Subcutaneous abdominal adipose tissue (tissue), 5 donors: ENCODE measurements at regions not wholly inside any gene's neighbourhood (a gene's known extent, or its start where the extent isn't known, plus 50 kb on each side); places are given as distances from the start of the nearest gene placed in this dataset.

ENCODE experiments used
- H3K27ac ChIP-seq: one replicate; pipeline ENCODE4 v1.7.0; 2013; ENCODE audit warnings: low read depth, mild to moderate bottlenecking, inconsistent platforms, low read length, moderate library complexity
- H3K27me3 ChIP-seq, 5 donors: one replicate each; pipeline ENCODE4 v1.7.0; 2013; ENCODE audit warnings: low read length in 5 of 5, inconsistent platforms in 1 of 5; ENCODE audit not compliant: control insufficient read depth in 5 of 5, insufficient read depth in 4 of 5
- H3K36me3 ChIP-seq, 5 donors: one replicate each; pipeline ENCODE4 v1.7.0; 2013; ENCODE audit warnings: low read length in 5 of 5; ENCODE audit not compliant: control insufficient read depth in 5 of 5, insufficient read depth in 5 of 5
- H3K4me1 ChIP-seq, 5 donors: one replicate each; pipeline ENCODE4 v1.7.0; 2013; ENCODE audit warnings: low read length in 5 of 5, mild to moderate bottlenecking in 3 of 5, moderate library complexity in 1 of 5; ENCODE audit not compliant: control insufficient read depth in 5 of 5, insufficient read depth in 5 of 5
- H3K4me3 ChIP-seq, 5 donors: one replicate each; pipeline ENCODE4 v1.7.0; 2013; ENCODE audit warnings: low read length in 5 of 5, low read depth in 1 of 5
- H3K9ac ChIP-seq, 5 donors: one replicate each; pipeline ENCODE4 v1.7.0; 2013; ENCODE audit warnings: low read length in 5 of 5, mild to moderate bottlenecking in 4 of 5, moderate library complexity in 3 of 5
- H3K9me3 ChIP-seq, 5 donors: one replicate each; pipeline ENCODE4 v1.7.0; 2013; ENCODE audit warnings: low read length in 5 of 5; ENCODE audit not compliant: control insufficient read depth in 5 of 5
- donor health status: healthy.
- donor health status: healthy.
- donor health status: healthy.
- donor health status: healthy.
- donor health status: healthy.

- Histone ChIP-seq H3K27me3 (peaks cover 0 to 5% (median 0%) of the 10 kb centered on the region in 5 donors), H3K27ac (no peak overlapping the region), H3K4me3 (no peak overlapping the region), H3K36me3 (no peaks in the 10 kb centered on the region), H3K4me1 (peaks cover 0 to 3% (median 0%) of the 10 kb centered on the region in 5 donors), H3K9me3 (no peaks in the 10 kb centered on the region), H3K9ac (no peak overlapping the region)
Measured at GRCh38 chr20:40738976-40739375, 49.9 kb upstream of the MAFB start.

GRCh38 chr20:40739841-40740240, 50.8 kb upstream of the MAFB start:
- Histone ChIP-seq H3K4me1 (peaks cover 0 to 3% (median 0%) of the 10 kb centered on the region in 5 donors), H3K9ac (no peak overlapping the region), H3K27ac (no peak overlapping the region), H3K9me3 (no peaks in the 10 kb centered on the region), H3K36me3 (no peaks in the 10 kb centered on the region), H3K27me3 (peaks cover 0 to 3% (median 0%) of the 10 kb centered on the region in 5 donors), H3K4me3 (no peak overlapping the region)

GRCh38 chr20:40741507-40742106, 52.6 kb upstream of the MAFB start:
- no peak overlapping the region for H3K4me3 ChIP-seq
- H3K27me3 ChIP-seq, result peaks cover 0 to under 1% (median 0%) of the 10 kb centered on the region in 5 donors
- no peaks in the 10 kb centered on the region for H3K36me3 ChIP-seq
- no peak overlapping the region for H3K9ac ChIP-seq
- peaks cover 0 to 2% (median 0%) of the 10 kb centered on the region in 5 donors for H3K4me1 ChIP-seq
- no peaks in the 10 kb centered on the region for H3K9me3 ChIP-seq
- H3K27ac ChIP-seq, result no peak overlapping the region

- Histone ChIP-seq H3K27ac (no peak overlapping the region), H3K27me3 (no peaks in the 10 kb centered on the region), H3K9me3 (no peaks in the 10 kb centered on the region), H3K36me3 (no peaks in the 10 kb centered on the region), H3K4me3 (no peak overlapping the region), H3K4me1 (peaks cover 0 to 2% (median 0%) of the 10 kb centered on the region in 5 donors), H3K9ac (no peak overlapping the region)
Measured at GRCh38 chr20:40743141-40743775, 54.2 kb upstream of the MAFB start.

- no peaks in the 10 kb centered on the region for H3K27me3 ChIP-seq
- peaks cover 0 to 3% (median 0%) of the 10 kb centered on the region in 5 donors for H3K4me1 ChIP-seq
- no peak overlapping the region for H3K4me3 ChIP-seq
- no peak overlapping the region for H3K9ac ChIP-seq
- no peaks in the 10 kb centered on the region for H3K9me3 ChIP-seq
- H3K27ac ChIP-seq, result no peak overlapping the region
- H3K36me3 ChIP-seq, result no peaks in the 10 kb centered on the region
Measured at GRCh38 chr20:40744072-40744817, 55.2 kb upstream of the MAFB start.

- no peaks in the 10 kb centered on the region for H3K27me3 ChIP-seq
- H3K9ac ChIP-seq, result no peak overlapping the region
- no peak overlapping the region for H3K4me3 ChIP-seq
- H3K9me3 ChIP-seq, result no peaks in the 10 kb centered on the region
- H3K4me1 ChIP-seq, result peaks cover 0 to 5% (median 0%) of the 10 kb centered on the region in 5 donors
- no peak overlapping the region for H3K27ac ChIP-seq
- H3K36me3 ChIP-seq, result no peaks in the 10 kb centered on the region
Measured at GRCh38 chr20:40744818-40745175, 55.8 kb upstream of the MAFB start.

GRCh38 chr20:40746251-40746650, 57.2 kb upstream of the MAFB start:
- Histone ChIP-seq H3K9ac (no peak overlapping the region), H3K36me3 (no peaks in the 10 kb centered on the region), H3K4me1 (peaks cover 0 to 17% (median 8%) of the 10 kb centered on the region in 5 donors), H3K27me3 (no peaks in the 10 kb centered on the region), H3K27ac (no peak overlapping the region), H3K4me3 (no peak overlapping the region), H3K9me3 (no peaks in the 10 kb centered on the region)

GRCh38 chr20:40748182-40748581, 59.1 kb upstream of the MAFB start:
- Histone ChIP-seq H3K9ac (no peak overlapping the region), H3K27ac (no peak overlapping the region), H3K27me3 (no peaks in the 10 kb centered on the region), H3K9me3 (no peaks in the 10 kb centered on the region), H3K36me3 (no peaks in the 10 kb centered on the region), H3K4me3 (no peak overlapping the region), H3K4me1 (peaks cover 0 to 17% (median 8%) of the 10 kb centered on the region in 5 donors)

GRCh38 chr20:40749985-40750506, 61.0 kb upstream of the MAFB start:
- Histone ChIP-seq H3K27me3 (no peaks in the 10 kb centered on the region), H3K4me3 (no peak overlapping the region), H3K27ac (no peak overlapping the region), H3K9ac (no peak overlapping the region), H3K4me1 (peaks cover 9 to 33% (median 20%) of the 10 kb centered on the region in 5 donors), H3K9me3 (no peaks in the 10 kb centered on the region), H3K36me3 (no peaks in the 10 kb centered on the region)

- Histone ChIP-seq H3K36me3 (no peaks in the 10 kb centered on the region), H3K4me3 (no peak overlapping the region), H3K9ac (no peak overlapping the region), H3K9me3 (no peaks in the 10 kb centered on the region), H3K27me3 (no peaks in the 10 kb centered on the region), H3K27ac (no peak overlapping the region), H3K4me1 (peaks cover 9 to 37% (median 23%) of the 10 kb centered on the region in 5 donors)
Measured at GRCh38 chr20:40750541-40751035, 61.6 kb upstream of the MAFB start.
